ENCODE measurements at regions not wholly inside any gene's neighbourhood (a gene's known extent, or its start where the extent isn't known, plus 50 kb on each side); places are given as distances from the start of the nearest gene placed in this dataset.

DNA sequence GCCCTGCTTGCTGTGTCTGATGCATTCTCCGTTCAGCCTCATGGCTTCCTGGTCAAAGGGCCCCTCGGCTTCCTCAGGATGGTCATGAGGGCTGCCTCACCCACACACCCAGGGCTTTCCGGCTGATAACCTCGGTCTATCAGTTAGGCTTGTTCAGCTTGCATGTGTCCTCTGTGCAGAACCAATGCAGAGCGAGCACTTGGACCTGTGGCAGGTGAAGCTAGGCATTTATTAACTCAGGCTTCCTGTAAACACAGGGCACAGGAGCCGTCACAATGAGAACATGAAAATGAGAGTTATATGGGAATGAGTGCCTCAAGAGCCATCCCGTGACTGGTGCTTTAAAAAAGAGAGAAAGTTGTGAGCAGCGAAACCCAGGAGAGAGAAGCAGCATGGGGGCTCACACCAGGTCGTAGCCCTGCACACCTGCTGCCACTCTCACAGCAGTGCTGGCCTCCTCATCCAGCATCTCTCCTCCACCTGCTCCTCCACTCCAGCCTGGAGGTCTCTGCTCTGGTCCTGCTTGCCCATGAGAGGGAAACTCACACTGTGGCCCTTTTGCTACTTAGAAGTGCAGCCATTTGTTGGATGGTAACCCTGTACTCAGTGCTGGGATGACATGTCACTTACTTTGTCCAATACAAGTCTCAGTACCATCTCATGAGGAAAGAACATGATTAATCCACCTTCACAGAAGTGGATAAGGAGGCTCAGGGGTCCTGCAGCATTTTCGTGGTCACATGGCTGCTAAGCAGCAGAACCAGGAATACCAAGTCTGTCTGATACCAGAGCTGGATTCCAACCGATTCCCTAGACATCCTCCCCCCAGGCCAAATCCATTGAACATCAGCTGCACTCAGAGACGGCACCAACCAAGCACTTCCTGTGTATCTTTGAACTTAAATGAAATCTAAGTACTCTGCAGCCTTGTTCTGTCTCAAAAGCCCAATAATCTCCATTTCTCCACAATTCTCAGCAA lies 50.5 kb upstream of the IRS2 start:
- H3K27ac ChIP-seq (ENCODE audit: poor library complexity, severe bottlenecking) = no peak overlapping the region
- no peak for ATAC-seq (ENCODE audit: low read depth)
- TF ChIP-seq, protein P1, sequence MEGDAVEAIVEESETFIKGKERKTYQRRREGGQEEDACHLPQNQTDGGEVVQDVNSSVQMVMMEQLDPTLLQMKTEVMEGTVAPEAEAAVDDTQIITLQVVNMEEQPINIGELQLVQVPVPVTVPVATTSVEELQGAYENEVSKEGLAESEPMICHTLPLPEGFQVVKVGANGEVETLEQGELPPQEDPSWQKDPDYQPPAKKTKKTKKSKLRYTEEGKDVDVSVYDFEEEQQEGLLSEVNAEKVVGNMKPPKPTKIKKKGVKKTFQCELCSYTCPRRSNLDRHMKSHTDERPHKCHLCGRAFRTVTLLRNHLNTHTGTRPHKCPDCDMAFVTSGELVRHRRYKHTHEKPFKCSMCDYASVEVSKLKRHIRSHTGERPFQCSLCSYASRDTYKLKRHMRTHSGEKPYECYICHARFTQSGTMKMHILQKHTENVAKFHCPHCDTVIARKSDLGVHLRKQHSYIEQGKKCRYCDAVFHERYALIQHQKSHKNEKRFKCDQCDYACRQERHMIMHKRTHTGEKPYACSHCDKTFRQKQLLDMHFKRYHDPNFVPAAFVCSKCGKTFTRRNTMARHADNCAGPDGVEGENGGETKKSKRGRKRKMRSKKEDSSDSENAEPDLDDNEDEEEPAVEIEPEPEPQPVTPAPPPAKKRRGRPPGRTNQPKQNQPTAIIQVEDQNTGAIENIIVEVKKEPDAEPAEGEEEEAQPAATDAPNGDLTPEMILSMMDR (IDR thresholded peaks at IDR 0.05; ENCODE audit: poor library complexity, severe bottlenecking) = no peak

More for the DNA sequence above, 50.5 kb upstream of the IRS2 start:
- Histone ChIP-seq H3K4me1 (ENCODE audit: insufficient read depth, poor library complexity, severe bottlenecking) (peaks cover 17% of the 10 kb centered on the region), H3K9me3 (ENCODE audit: severe bottlenecking) (no peaks in the 10 kb centered on the region), H3K27me3 (ENCODE audit: insufficient read depth, poor library complexity, severe bottlenecking) (no peaks in the 10 kb centered on the region), H3K4me3 (ENCODE audit: severe bottlenecking) (no peak overlapping the region), H3K36me3 (ENCODE audit: low read depth) (no peaks in the 10 kb centered on the region)
- DNase-seq (ENCODE audit: low spot score) = no peak

Data from RWPE2 (cell line).